ENCODE measurements at regions not wholly inside any gene's neighbourhood (a gene's known extent, or its start where the extent isn't known, plus 50 kb on each side); places are given as distances from the start of the nearest gene placed in this dataset.

DNA sequence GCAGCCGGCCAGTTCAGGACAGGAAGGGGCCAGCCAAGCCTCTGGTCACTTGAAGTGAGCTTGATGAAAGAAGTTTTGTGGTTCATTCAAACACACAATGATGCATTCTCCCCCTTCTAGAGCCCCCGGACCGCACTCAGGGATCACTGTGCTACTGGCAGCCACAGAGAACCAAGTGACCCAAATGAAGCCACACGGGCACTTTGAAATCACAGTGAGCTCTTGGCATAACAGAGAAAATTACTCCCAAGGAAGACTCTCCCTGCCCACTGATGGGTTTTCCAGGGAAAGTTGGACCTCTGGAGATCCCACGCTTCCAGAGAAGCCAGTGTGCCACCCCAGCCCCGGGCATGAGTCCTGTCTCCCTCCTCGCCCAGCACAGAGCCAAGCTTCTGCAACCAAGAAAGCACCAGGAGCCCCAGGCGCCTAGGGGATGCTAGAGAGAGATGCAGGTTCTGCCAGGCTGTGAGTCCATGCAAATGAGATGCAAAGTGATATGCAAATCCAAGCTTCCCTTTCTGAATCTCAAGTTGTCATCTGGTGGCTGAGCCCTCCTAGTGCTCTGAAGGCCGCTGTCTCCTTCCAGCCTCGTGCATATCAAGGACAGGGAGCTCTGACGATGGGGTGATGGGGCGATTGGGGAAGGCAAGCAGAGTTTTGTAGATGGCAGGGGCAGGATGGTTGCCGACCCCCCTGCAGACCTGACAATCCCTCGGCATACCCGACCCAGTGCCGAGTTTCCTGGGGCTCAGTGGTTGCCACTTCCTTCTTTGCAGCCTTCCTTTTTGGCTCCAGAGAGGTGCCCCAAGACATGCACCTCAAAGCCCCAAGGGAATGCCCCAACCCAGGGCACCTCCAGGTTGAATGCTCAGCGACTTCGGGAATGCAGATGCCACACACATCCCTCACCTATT, 59.7 kb upstream of the TNRC6C start (continued):
- TF ChIP-seq KDM1A (IDR thresholded peaks at IDR 0.05; ENCODE audit: borderline replicate concordance, low read length), result no peak
- TF ChIP-seq POLR2A (IDR thresholded peaks at IDR 0.05; ENCODE audit: control extremely low read depth in 1 of 2, low read depth in 2 of 2, low read length in 2 of 2), result no peak
- TF ChIP-seq, protein P1, sequence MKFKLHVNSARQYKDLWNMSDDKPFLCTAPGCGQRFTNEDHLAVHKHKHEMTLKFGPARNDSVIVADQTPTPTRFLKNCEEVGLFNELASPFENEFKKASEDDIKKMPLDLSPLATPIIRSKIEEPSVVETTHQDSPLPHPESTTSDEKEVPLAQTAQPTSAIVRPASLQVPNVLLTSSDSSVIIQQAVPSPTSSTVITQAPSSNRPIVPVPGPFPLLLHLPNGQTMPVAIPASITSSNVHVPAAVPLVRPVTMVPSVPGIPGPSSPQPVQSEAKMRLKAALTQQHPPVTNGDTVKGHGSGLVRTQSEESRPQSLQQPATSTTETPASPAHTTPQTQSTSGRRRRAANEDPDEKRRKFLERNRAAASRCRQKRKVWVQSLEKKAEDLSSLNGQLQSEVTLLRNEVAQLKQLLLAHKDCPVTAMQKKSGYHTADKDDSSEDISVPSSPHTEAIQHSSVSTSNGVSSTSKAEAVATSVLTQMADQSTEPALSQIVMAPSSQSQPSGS (IDR thresholded peaks at IDR 0.05; ENCODE audit: low read length), result no peak
